GM23248 (cell line): ENCODE measurements at regions not wholly inside any gene's neighbourhood (a gene's known extent, or its start where the extent isn't known, plus 50 kb on each side); places are given as distances from the start of the nearest gene placed in this dataset.

Experiments
- EZH2 ChIP-seq: fragments of 200-600 bp; sonication (generic); IDR thresholded peaks from 2 replicates; pipeline ENCODE4 v1.6.1; 2018; ENCODE audit warnings: antibody characterized with exemption, mild to moderate bottlenecking; ENCODE audit not compliant: insufficient read depth, poor library complexity, severe bottlenecking
- EZH2phosphoT487 ChIP-seq: fragments of 200-600 bp; sonication (generic); IDR thresholded peaks from 2 replicates; pipeline ENCODE4 v1.6.1; 2018; ENCODE audit warnings: antibody characterized with exemption, moderate library complexity, mild to moderate bottlenecking, low read depth; ENCODE audit not compliant: insufficient read depth

DNA sequence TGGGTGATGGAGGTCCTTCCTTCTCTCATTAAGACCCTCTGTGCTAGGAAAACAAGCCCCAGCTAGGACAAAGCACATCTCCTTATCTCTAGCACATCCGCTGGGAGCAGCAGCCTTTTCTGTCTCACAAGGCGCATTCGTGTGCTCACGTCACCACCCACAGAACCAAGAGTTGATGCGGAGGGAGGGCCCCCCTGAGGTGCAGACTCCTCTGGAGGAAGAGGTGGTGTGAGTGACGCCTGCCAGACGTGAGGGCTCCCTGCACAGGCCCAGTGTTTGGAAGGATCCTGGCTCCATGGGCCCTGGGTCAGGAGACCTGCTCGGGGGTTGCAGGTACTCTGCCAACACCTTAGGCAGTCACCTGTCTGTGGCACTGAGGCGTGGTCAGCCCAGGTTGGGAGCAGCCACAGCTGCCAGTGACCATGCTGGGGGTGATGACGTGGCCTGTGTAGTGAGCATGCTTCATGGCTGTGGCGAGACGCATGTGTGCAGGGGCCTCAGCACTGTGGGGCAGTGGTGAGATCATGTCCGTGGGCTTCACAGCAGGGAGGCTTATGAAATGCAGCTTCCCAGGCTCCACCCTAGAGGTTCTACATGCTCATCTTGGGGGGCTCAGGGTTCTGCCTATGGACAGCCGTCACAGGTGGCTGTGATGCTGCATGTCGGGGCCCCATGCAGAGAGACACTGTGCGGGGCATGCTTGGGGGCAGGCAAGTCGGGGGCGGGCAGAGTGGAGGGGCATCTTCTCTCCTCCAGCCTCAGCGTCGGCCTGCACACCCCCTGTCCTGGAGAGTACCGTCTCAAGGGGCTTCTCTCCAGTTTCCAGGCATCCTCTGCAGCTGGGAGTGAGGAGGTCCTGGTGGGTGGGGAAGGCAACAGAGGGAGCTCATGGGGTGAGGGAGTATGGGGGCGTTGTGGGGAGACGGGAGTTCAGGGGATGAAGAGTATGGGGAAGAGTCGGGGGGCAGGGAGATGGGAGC, 56.2 kb upstream of the DPYSL4 start:
- TF ChIP-seq EZH2phosphoT487 = no peak
- TF ChIP-seq EZH2 = no peak
